GM23248 (cell line): ENCODE measurements at regions not wholly inside any gene's neighbourhood (a gene's known extent, or its start where the extent isn't known, plus 50 kb on each side); places are given as distances from the start of the nearest gene placed in this dataset.
"Not testable (repeated sequence)": the region's sequence is repeated elsewhere in the genome, so short reads cannot be mapped to it uniquely, and the experiment has no call there.

Source experiments
- DNase-seq: peaks from one replicate; pipeline ENCODE4 v3.0.0-alpha.2; 2015
- H2AFZ ChIP-seq: fragments of 200-600 bp; sonication (generic); 2 replicates; pipeline ENCODE4 v1.6.1; 2016; ENCODE audit warnings: antibody characterized with exemption
- H3F3A ChIP-seq: fragments of 200-600 bp; sonication (generic); 2 replicates; pipeline ENCODE4 v1.6.1; 2016; ENCODE audit warnings: mild to moderate bottlenecking, antibody characterized with exemption, mixed run types; ENCODE audit not compliant: insufficient read depth
- H3K27ac ChIP-seq: fragments of 200-600 bp; sonication (generic); 2 replicates; pipeline ENCODE4 v1.5.1; 2016; ENCODE audit warnings: mild to moderate bottlenecking
- H3K27me3 ChIP-seq: fragments of 200-600 bp; sonication (generic); replicated peaks from 2 replicates; pipeline ENCODE4 v1.6.1; 2016; ENCODE audit warnings: mild to moderate bottlenecking; ENCODE audit not compliant: insufficient read depth
- H3K36me3 ChIP-seq: fragments of 200-600 bp; sonication (generic); 2 replicates; pipeline ENCODE4 v1.6.1; 2016; ENCODE audit warnings: low read depth, mild to moderate bottlenecking
- H3K4me1 ChIP-seq: fragments of 200-600 bp; sonication (generic); 2 replicates; pipeline ENCODE4 v1.6.1; 2016; ENCODE audit warnings: mild to moderate bottlenecking; ENCODE audit not compliant: insufficient read depth
- H3K4me2 ChIP-seq: fragments of 200-600 bp; sonication (generic); one replicate; pipeline ENCODE4 v1.6.1; 2016; ENCODE audit warnings: mild to moderate bottlenecking; ENCODE audit not compliant: unreplicated experiment
- H3K4me3 ChIP-seq: fragments of 200-600 bp; sonication (generic); 2 replicates; pipeline ENCODE4 v1.5.1; 2016; ENCODE audit warnings: mild to moderate bottlenecking
- H3K79me2 ChIP-seq: fragments of 200-600 bp; sonication (generic); 2 replicates; pipeline ENCODE4 v1.6.1; 2016; ENCODE audit warnings: mild to moderate bottlenecking; ENCODE audit not compliant: insufficient read depth
- H3K9ac ChIP-seq: fragments of 200-600 bp; sonication (generic); 2 replicates; pipeline ENCODE4 v1.6.1; 2016; ENCODE audit warnings: mild to moderate bottlenecking
- H3K9me2 ChIP-seq: fragments of 200-600 bp; sonication (generic); 2 replicates; pipeline ENCODE4 v1.6.1; 2016; ENCODE audit warnings: mixed run types, mild to moderate bottlenecking, moderate library complexity; ENCODE audit not compliant: insufficient read depth
- H3K9me3 ChIP-seq: fragments of 200-600 bp; sonication (generic); one replicate; pipeline ENCODE4 v1.6.1; 2017; ENCODE audit warnings: low read depth
- H4K20me1 ChIP-seq: fragments of 200-600 bp; sonication (generic); 2 replicates; pipeline ENCODE4 v1.6.0; 2016; ENCODE audit not compliant: insufficient read depth
- EZH2 ChIP-seq: fragments of 200-600 bp; sonication (generic); IDR thresholded peaks from 2 replicates; pipeline ENCODE4 v1.6.1; 2018; ENCODE audit warnings: antibody characterized with exemption, mild to moderate bottlenecking; ENCODE audit not compliant: insufficient read depth, poor library complexity, severe bottlenecking
- EZH2phosphoT487 ChIP-seq: fragments of 200-600 bp; sonication (generic); IDR thresholded peaks from 2 replicates; pipeline ENCODE4 v1.6.1; 2018; ENCODE audit warnings: antibody characterized with exemption, moderate library complexity, mild to moderate bottlenecking, low read depth; ENCODE audit not compliant: insufficient read depth
- WGBS, 2 experiments: methylation state at CpG; one replicate each; pipeline ENCODE4 v1.1.6; 2015 to 2017; ENCODE audit warnings: low lambda C conversion rate in 2 of 2, low coverage in 1 of 2; ENCODE audit errors: missing lambda C conversion rate in 2 of 2; 5-methylcytosine and 5-hydroxymethylcytosine counted together
- in situ Hi-C: fragments of 300-500 bp; cut with MboI; formaldehyde crosslinking; loops from 2 replicates; pipeline ENCODE4 v1.15.0; 2020

DNA sequence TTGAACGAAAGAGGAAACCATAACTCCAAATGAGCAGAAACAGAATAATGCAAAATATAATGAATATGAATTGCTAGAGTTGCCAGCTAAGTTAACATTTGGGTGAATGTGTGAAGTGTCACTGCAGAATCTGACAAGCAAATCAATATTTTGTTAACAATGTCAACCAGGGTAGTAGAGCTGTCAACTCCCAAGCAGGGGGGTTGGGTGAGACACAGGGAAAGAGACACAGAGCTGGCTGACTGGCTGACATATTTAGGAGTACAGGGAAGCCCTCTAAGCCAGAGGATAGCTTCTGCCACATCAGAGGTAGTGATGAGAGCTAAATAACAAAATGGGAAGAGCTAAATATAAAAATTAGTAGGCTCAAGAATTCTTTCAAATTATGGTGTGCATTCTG lies 393.1 kb upstream of the KCND2 start:
- Histone ChIP-seq H3K4me1 (no peaks in the 10 kb centered on the region), H3K4me3 (no peak overlapping the region), H3K9me3 (no peaks in the 10 kb centered on the region), H3K4me2 (no peak overlapping the region), H3K36me3 (no peaks in the 10 kb centered on the region), H2AFZ (no peak overlapping the region), H3K9ac (no peak overlapping the region), H3K79me2 (no peaks in the 10 kb centered on the region), H3K27ac (no peak overlapping the region), H4K20me1 (no peaks in the 10 kb centered on the region), H3F3A (no peaks in the 10 kb centered on the region), H3K27me3 (no peaks in the 10 kb centered on the region), H3K9me2 (no peaks in the 10 kb centered on the region)
- no peak for TF ChIP-seq EZH2phosphoT487
- WGBS, 2 experiments = 32 to 62% methylated on average over 1 of the region's 1 CpG
- in situ Hi-C loops = no loop called here
- no peak for DNase-seq

DNA sequence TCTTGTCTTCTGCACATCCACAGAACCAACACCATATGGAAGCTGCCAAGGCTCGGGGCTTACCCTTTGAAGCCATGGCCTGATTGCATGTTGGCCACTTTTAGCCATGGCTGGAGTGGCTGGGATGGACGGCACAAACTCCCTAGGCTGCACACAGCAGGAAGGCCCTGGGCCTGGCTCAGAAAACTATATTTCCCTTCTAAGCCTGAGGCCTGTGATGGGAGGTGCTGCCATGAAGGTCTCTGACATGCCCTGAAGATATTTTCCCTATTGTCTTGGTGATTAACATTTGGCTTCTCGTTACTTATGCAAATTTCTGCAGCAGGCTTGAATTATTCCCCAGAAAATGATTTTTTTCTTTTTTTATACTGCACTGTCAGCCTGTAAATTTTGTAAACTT lies 387.0 kb upstream of the KCND2 start:
- 20 to 29% methylated on average over 3 of the region's 3 CpGs for WGBS, 2 experiments
- H3K27me3 ChIP-seq = no peaks in the 10 kb centered on the region
- H3K27ac ChIP-seq = no peak overlapping the region
- H3K4me3 ChIP-seq = no peak overlapping the region
- no peak for TF ChIP-seq EZH2
- TF ChIP-seq EZH2phosphoT487 = no peak
- no peaks in the 10 kb centered on the region for H3K79me2 ChIP-seq
- no peak for DNase-seq
- no peaks in the 10 kb centered on the region for H3F3A ChIP-seq
- no peaks in the 10 kb centered on the region for H3K36me3 ChIP-seq
- in situ Hi-C loops = no loop called here
- no peaks in the 10 kb centered on the region for H3K4me1 ChIP-seq
- no peaks in the 10 kb centered on the region for H3K9me2 ChIP-seq
- H3K9me3 ChIP-seq = no peaks in the 10 kb centered on the region
- H2AFZ ChIP-seq = no peak overlapping the region
- no peak overlapping the region for H3K9ac ChIP-seq
- H3K4me2 ChIP-seq = no peak overlapping the region
- H4K20me1 ChIP-seq = no peaks in the 10 kb centered on the region

DNA sequence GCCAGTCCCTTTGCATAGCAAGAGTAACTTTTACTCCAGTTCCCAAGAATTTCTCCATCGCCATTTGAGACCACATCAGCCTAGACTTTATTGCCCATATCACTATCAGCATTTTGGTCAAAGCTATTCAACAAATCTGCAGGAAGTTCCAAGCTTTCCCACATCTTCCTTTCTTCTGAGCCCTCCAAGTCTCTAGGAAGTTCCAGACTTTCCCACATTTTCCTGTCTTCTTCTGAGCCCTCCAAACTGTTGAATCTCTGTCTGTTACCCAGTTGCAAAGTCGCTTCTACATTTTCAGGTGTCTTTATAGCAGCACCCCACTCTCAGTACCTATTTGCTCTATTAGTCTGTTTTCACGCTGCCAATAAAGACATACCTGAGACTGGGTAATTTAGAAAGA lies 386.4 kb upstream of the KCND2 start:
- H3K27me3 ChIP-seq, H3K4me2 ChIP-seq, H3K9ac ChIP-seq, H3K79me2 ChIP-seq, H3F3A ChIP-seq, H3K4me3 ChIP-seq, H3K9me3 ChIP-seq, H3K4me1 ChIP-seq, H3K9me2 ChIP-seq, in situ Hi-C loops, H3K36me3 ChIP-seq, H2AFZ ChIP-seq, H3K27ac ChIP-seq, H4K20me1 ChIP-seq, DNase-seq: not testable (repeated sequence)
- 17 to 21% methylated on average over 3 of the region's 3 CpGs for WGBS, 2 experiments

DNA sequence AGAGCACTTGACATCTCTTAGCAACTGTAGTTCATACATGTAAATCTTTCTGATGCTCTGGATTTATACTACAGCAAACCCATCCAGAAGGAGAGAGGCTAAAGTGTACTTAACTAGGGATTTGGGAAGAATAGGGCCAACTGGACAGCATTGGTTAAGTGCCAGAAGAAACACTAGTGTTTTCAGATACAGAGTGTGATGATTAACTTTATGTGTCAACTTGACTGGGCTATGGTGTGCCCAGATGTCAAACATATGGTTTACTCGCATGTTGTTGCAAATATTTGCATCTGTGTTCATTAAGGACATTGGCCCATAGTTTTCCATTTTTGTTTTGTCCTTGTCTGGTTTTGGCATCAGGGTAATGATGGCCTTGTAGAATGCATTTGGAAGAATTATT lies 384.7 kb upstream of the KCND2 start:
- Histone ChIP-seq H3K9me2 (no peaks in the 10 kb centered on the region), H3K27ac (no peak overlapping the region), H3K4me1 (no peaks in the 10 kb centered on the region), H3K36me3 (no peaks in the 10 kb centered on the region), H3K27me3 (no peaks in the 10 kb centered on the region), H3K4me3 (no peak overlapping the region), H3K4me2 (no peak overlapping the region), H3K79me2 (no peaks in the 10 kb centered on the region), H3K9me3 (no peaks in the 10 kb centered on the region), H3F3A (no peaks in the 10 kb centered on the region), H2AFZ (no peak overlapping the region), H3K9ac (no peak overlapping the region), H4K20me1 (no peaks in the 10 kb centered on the region)
- TF ChIP-seq EZH2 (no peak), EZH2phosphoT487 (no peak)
- WGBS, 2 experiments = 0 to 7% methylated on average over 1 of the region's 1 CpG
- no peak for DNase-seq
- in situ Hi-C loops = no loop called here

DNA sequence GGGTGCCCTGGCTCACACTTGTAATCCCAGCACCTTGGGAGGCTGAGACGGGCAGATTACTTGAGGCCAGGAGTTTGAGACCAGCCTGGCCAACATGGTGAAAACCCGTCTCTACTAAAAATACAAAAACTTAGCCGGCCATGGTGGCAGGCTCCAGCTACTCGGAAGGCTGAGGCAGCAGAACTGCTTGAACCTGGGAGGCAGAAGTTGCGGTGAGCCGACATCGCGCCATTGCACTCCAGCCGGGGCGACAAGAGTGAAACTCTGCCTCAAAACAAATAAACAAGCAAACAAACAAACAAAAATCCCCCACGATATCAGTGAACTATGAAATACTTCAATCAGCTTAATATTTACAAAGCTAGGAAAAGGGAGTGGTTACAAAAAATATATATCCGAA lies 382.3 kb upstream of the KCND2 start:
- Histone ChIP-seq H4K20me1 (no peaks in the 10 kb centered on the region), H3K9me3 (no peaks in the 10 kb centered on the region), H3K27me3 (no peaks in the 10 kb centered on the region), H3K79me2 (no peaks in the 10 kb centered on the region), H3K4me1 (no peaks in the 10 kb centered on the region), H3K9me2 (no peaks in the 10 kb centered on the region), H3K36me3 (no peaks in the 10 kb centered on the region), H3K4me2 (no peak overlapping the region), H3F3A (no peaks in the 10 kb centered on the region), H2AFZ (no peak overlapping the region), H3K27ac (no peak overlapping the region), H3K9ac (no peak overlapping the region), H3K4me3 (no peak overlapping the region)
- in situ Hi-C loops = no loop called here
- no peak for TF ChIP-seq EZH2
- TF ChIP-seq EZH2phosphoT487 = no peak
- no peak for DNase-seq
- 74 to 76% methylated on average over 12 of the region's 12 CpGs for WGBS, 2 experiments
